ENCODE measurements at regions not wholly inside any gene's neighbourhood (a gene's known extent, or its start where the extent isn't known, plus 50 kb on each side); places are given as distances from the start of the nearest gene placed in this dataset.

GRCh38 chr2:220043155-220043989 is 415.9 kb downstream of the SLC4A3 start:
- no peak overlapping the region for H3K4me3 ChIP-seq
- no peak for TF ChIP-seq CTCF (IDR thresholded peaks at IDR 0.05)
- H3K27ac ChIP-seq, result no peak overlapping the region
- no peak for DNase-seq (ENCODE audit: low spot score)

GRCh38 chr2:220043990-220044335 is 416.5 kb downstream of the SLC4A3 start:
- H3K27ac ChIP-seq, result no peak overlapping the region
- TF ChIP-seq CTCF (IDR thresholded peaks at IDR 0.05), result no peak
- H3K4me3 ChIP-seq, result no peak overlapping the region
- no peak for DNase-seq (ENCODE audit: low spot score)

- Histone ChIP-seq H3K27ac (no peak overlapping the region), H3K4me3 (no peak overlapping the region)
- DNase-seq (ENCODE audit: low spot score), result no peak
- TF ChIP-seq CTCF (IDR thresholded peaks at IDR 0.05), result no peak
Measured at GRCh38 chr2:220044383-220044782, 417.0 kb downstream of the SLC4A3 start.

GRCh38 chr2:220046507-220046906 is 419.1 kb downstream of the SLC4A3 start:
- Histone ChIP-seq H3K27ac (no peak overlapping the region), H3K4me3 (no peak overlapping the region)
- DNase-seq (ENCODE audit: low spot score), result no peak
- no peak for TF ChIP-seq CTCF (IDR thresholded peaks at IDR 0.05)

- H3K4me3 ChIP-seq, result no peak overlapping the region
- H3K27ac ChIP-seq, result no peak overlapping the region
- TF ChIP-seq CTCF (IDR thresholded peaks at IDR 0.05), result no peak
- DNase-seq (ENCODE audit: low spot score), result no peak
Measured at GRCh38 chr2:220051716-220052115, 424.3 kb downstream of the SLC4A3 start.

GRCh38 chr2:220053919-220054318 is 426.5 kb downstream of the SLC4A3 start:
- DNase-seq (ENCODE audit: low spot score), result no peak
- no peak for TF ChIP-seq CTCF (IDR thresholded peaks at IDR 0.05)
- Histone ChIP-seq H3K4me3 (no peak overlapping the region), H3K27ac (no peak overlapping the region)

GRCh38 chr2:220057391-220057790 is 430.0 kb downstream of the SLC4A3 start:
- TF ChIP-seq CTCF (IDR thresholded peaks at IDR 0.05), result no peak
- no peak overlapping the region for H3K27ac ChIP-seq
- no peak for DNase-seq (ENCODE audit: low spot score)
- H3K4me3 ChIP-seq, result no peak overlapping the region
